A549 (cell line): ENCODE measurements at regions not wholly inside any gene's neighbourhood (a gene's known extent, or its start where the extent isn't known, plus 50 kb on each side); places are given as distances from the start of the nearest gene placed in this dataset.

ENCODE experiments used
- ATAC-seq, 2 experiments: fragments of 200-7000 bp in 1 of 2; fragments of >200 bp in 1 of 2; cut with Nextera tagmentation in 1 of 2; cut with Tn5 transposase in 1 of 2; 3 replicates each; pipeline versions ENCODE4 v1.8.0 to v1.9.1; 2018 to 2020; ENCODE audit warnings: mild to moderate bottlenecking in 1 of 2, moderate library complexity in 1 of 2
- CTCF ChIA-PET: fragments of 300-600 bp; sonication (Branson Sonifier 250); formaldehyde crosslinking; extraction: SDS; loops from one replicate; lab custom pipeline; 2021; ENCODE audit warnings: antibody characterized with exemption, inconsistent platforms; lab: Yijun Ruan, JAX
- POLR2A ChIA-PET: fragments of 350-600 bp; formaldehyde crosslinking; extraction: SDS; loops from one replicate; lab custom pipeline; 2021; ENCODE audit warnings: antibody characterized with exemption, inconsistent platforms; lab: Yijun Ruan, JAX
- DNase-seq, 2 experiments: peaks; one replicate each; pipeline versions ENCODE4 v3.0.0 to v3.0.0-alpha.2; 2011 to 2016; ENCODE audit warnings: low read depth in 1 of 2, low spot score in 1 of 2
- FAIRE-seq: peaks from 2 replicates; lab custom pipeline; 2011; peaks lifted over from hg19 to GRCh38; lab: Jason Lieb, UNC
- H3K27ac ChIP-seq, 2 experiments: fragments of >200 bp; sonication (Bioruptor Twin); formaldehyde crosslinking; 3 replicates each; pipeline ENCODE4 v1.5.1; 2016 to 2017
- H3K4me1 ChIP-seq: fragments of >200 bp; sonication (Bioruptor Twin); formaldehyde crosslinking; 3 replicates; pipeline ENCODE4 v1.6.1; 2016
- H3K4me2 ChIP-seq: fragments of >200 bp; sonication (Bioruptor Twin); formaldehyde crosslinking; 3 replicates; pipeline ENCODE4 v1.6.1; 2016
- H3K4me3 ChIP-seq: fragments of >200 bp; sonication (Bioruptor Twin); formaldehyde crosslinking; 3 replicates; pipeline ENCODE4 v1.5.1; 2016
- H3K9me3 ChIP-seq: fragments of >200 bp; sonication (Bioruptor Twin); formaldehyde crosslinking; 3 replicates; pipeline ENCODE4 v1.6.1; 2016
- BHLHE40 ChIP-seq: IDR thresholded peaks from 2 replicates; pipeline ENCODE4 v1.6.1; 2012; ENCODE audit warnings: low read depth, low read length, inconsistent platforms
- E2F6 ChIP-seq: IDR thresholded peaks from 2 replicates; pipeline ENCODE4 v1.6.1; 2012; ENCODE audit warnings: low read depth, borderline replicate concordance
- EHF ChIP-seq: fragments of 250-450 bp; sonication (Bioruptor Pico); IDR thresholded peaks from 2 replicates; pipeline ENCODE4 v1.5.0; 2020; ENCODE audit warnings: mild to moderate bottlenecking
- EHMT2 ChIP-seq: fragments of 200-600 bp; sonication (generic); IDR thresholded peaks from 2 replicates; pipeline ENCODE4 v1.6.1; 2016; ENCODE audit warnings: antibody characterized with exemption, low read depth, mild to moderate bottlenecking, moderate library complexity
- FOXS1 ChIP-seq: fragments of 250-450 bp; sonication (Bioruptor Pico); IDR thresholded peaks from 2 replicates; pipeline ENCODE4 v1.5.0; 2020; ENCODE audit warnings: mild to moderate bottlenecking, moderate library complexity
- HES2 ChIP-seq: fragments of >200 bp; sonication (Bioruptor Twin); formaldehyde crosslinking; IDR thresholded peaks from 2 replicates; pipeline ENCODE4 v1.6.1; 2016
- JUN ChIP-seq, 2 experiments: fragments of >200 bp; sonication (Bioruptor Twin); formaldehyde crosslinking; IDR thresholded peaks; 2 replicates in 1 of 2; 3 replicates in 1 of 2; pipeline ENCODE4 v1.6.1; 2016 to 2017
- JUNB ChIP-seq: fragments of >200 bp; sonication (Bioruptor Twin); formaldehyde crosslinking; IDR thresholded peaks from 2 replicates; pipeline ENCODE4 v1.6.1; 2016
- KDM5A ChIP-seq: fragments of 200-600 bp; sonication (generic); IDR thresholded peaks from 2 replicates; pipeline ENCODE4 v1.6.1; 2016; ENCODE audit warnings: antibody characterized with exemption, mild to moderate bottlenecking
- NPAS2 ChIP-seq: fragments of 250-450 bp; sonication (Bioruptor Pico); IDR thresholded peaks from 2 replicates; pipeline ENCODE4 v1.8.0; 2022; ENCODE audit warnings: mild to moderate bottlenecking, moderate library complexity, borderline replicate concordance
- NR3C1 ChIP-seq: fragments of >200 bp; sonication (Bioruptor Twin); formaldehyde crosslinking; IDR thresholded peaks from 3 replicates; pipeline ENCODE4 v1.6.1; 2017
- PBX3 ChIP-seq: IDR thresholded peaks from 2 replicates; pipeline ENCODE4 v1.6.1; 2012
- PHF8 ChIP-seq: fragments of 200-600 bp; sonication (generic); IDR thresholded peaks from 2 replicates; pipeline ENCODE4 v1.6.1; 2016; ENCODE audit warnings: low read depth, mild to moderate bottlenecking, antibody characterized with exemption, moderate library complexity, borderline replicate concordance
- SREBF2 ChIP-seq: fragments of 450-650 bp; IDR thresholded peaks from 2 replicates; pipeline ENCODE4 v1.6.1; 2014; ENCODE audit warnings: mild to moderate bottlenecking, moderate library complexity
- TFCP2L1 ChIP-seq: fragments of 250-450 bp; sonication (Bioruptor Pico); IDR thresholded peaks from 2 replicates; pipeline ENCODE4 v1.5.0; 2021; ENCODE audit warnings: mild to moderate bottlenecking
- TP53 ChIP-seq: fragments of 250-450 bp; sonication (Bioruptor Pico); IDR thresholded peaks from 2 replicates; pipeline ENCODE4 v1.5.0; 2021; ENCODE audit warnings: mild to moderate bottlenecking, moderate library complexity
- ZC3H11A ChIP-seq: fragments of 450-650 bp; IDR thresholded peaks from 2 replicates; pipeline ENCODE4 v1.6.1; 2014; ENCODE audit warnings: antibody characterized with exemption, mild to moderate bottlenecking
- ZSCAN20 ChIP-seq: fragments of 250-450 bp; sonication (Bioruptor Pico); IDR thresholded peaks from 2 replicates; pipeline ENCODE4 v1.8.0; 2022; ENCODE audit warnings: mild to moderate bottlenecking, moderate library complexity
- WGBS: methylation state at CpG from one replicate; pipeline ENCODE4 v1.1.6; 2017; ENCODE audit errors: missing lambda C conversion rate; 5-methylcytosine and 5-hydroxymethylcytosine counted together
- TF ChIP-seq, protein P1 (sequence below): fragments of >200 bp; sonication (Bioruptor Twin); formaldehyde crosslinking; IDR thresholded peaks from 3 replicates; pipeline ENCODE4 v1.5.1; 2016
- TF ChIP-seq, protein P2 (sequence below): fragments of 250-450 bp; sonication (Bioruptor Pico); IDR thresholded peaks from 2 replicates; pipeline ENCODE4 v1.5.0; 2021; ENCODE audit warnings: mild to moderate bottlenecking, moderate library complexity, borderline replicate concordance
- TF ChIP-seq, protein P3 (sequence below): fragments of >200 bp; sonication (Bioruptor Twin); formaldehyde crosslinking; IDR thresholded peaks from 3 replicates; pipeline ENCODE4 v1.6.1; 2016

DNA sequence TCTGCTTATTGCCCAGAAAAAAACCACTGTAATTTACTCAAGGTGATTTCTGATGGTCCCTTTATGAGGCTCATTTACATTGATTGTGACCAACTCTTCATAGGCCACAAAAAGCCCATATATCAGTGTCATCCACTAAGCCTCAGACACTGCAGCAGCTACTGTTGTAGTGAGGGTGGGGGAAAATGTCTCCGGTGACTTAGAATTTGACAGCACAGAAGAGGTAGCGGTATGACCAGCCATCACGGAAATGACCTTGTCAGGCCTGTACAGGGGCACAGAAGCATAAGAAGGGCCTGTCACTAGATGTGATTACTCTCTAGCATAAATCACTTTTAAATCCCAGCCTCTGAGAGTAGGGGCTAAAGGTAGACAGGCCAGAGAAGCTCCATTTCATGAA, 190.3 kb downstream of the PAX3 start:
- Histone ChIP-seq H3K9me3 (no peaks in the 10 kb centered on the region), H3K27ac (no peak overlapping the region), H3K4me1 (no peaks in the 10 kb centered on the region), H3K4me2 (no peak overlapping the region), H3K4me3 (no peak overlapping the region)
- ChIA-PET POLR2A (no interaction called here), CTCF (no interaction called here)
- TF ChIP-seq, protein P1, sequence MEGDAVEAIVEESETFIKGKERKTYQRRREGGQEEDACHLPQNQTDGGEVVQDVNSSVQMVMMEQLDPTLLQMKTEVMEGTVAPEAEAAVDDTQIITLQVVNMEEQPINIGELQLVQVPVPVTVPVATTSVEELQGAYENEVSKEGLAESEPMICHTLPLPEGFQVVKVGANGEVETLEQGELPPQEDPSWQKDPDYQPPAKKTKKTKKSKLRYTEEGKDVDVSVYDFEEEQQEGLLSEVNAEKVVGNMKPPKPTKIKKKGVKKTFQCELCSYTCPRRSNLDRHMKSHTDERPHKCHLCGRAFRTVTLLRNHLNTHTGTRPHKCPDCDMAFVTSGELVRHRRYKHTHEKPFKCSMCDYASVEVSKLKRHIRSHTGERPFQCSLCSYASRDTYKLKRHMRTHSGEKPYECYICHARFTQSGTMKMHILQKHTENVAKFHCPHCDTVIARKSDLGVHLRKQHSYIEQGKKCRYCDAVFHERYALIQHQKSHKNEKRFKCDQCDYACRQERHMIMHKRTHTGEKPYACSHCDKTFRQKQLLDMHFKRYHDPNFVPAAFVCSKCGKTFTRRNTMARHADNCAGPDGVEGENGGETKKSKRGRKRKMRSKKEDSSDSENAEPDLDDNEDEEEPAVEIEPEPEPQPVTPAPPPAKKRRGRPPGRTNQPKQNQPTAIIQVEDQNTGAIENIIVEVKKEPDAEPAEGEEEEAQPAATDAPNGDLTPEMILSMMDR, result no peak
- TF ChIP-seq ZC3H11A (no peak), PBX3 (no peak), HES2 (no peak), NR3C1 (no peak), JUNB (no peak), ZSCAN20 (no peak), TP53 (CRISPR knock-in tag) (no peak), FOXS1 (CRISPR knock-in tag) (no peak), PHF8 (no peak), TFCP2L1 (no peak), KDM5A (no peak)
- TF ChIP-seq, protein P2, sequence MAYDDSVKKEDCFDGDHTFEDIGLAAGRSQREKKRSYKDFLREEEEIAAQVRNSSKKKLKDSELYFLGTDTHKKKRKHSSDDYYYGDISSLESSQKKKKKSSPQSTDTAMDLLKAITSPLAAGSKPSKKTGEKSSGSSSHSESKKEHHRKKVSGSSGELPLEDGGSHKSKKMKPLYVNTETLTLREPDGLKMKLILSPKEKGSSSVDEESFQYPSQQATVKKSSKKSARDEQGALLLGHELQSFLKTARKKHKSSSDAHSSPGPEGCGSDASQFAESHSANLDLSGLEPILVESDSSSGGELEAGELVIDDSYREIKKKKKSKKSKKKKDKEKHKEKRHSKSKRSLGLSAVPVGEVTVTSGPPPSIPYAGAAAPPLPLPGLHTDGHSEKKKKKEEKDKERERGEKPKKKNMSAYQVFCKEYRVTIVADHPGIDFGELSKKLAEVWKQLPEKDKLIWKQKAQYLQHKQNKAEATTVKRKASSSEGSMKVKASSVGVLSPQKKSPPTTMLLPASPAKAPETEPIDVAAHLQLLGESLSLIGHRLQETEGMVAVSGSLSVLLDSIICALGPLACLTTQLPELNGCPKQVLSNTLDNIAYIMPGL, result no peak
- no peak for FAIRE-seq
- no peak for DNase-seq
- WGBS, result 69% methylated on average over 3 of the region's 3 CpGs
- no peak for ATAC-seq

DNA sequence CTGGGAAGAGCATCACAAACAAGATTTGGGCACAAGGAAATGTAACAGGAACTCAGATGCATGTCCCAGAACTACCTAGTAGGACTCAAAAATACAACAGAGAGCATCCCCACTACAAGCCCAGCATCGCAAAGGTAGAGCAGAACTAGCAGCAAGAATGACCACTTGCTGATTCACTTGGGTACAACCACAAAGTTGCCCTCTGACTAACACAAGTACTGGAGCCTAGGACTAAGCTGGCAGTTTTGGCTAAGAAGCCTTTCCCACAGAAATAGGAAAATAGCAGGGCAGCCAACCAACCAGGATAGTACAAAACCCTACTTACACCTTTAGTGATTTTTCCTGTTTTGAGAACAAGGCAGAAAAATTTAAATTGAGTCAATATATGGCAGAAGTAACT, 193.8 kb downstream of the PAX3 start:
- Histone ChIP-seq H3K4me2 (no peak overlapping the region), H3K4me1 (no peaks in the 10 kb centered on the region)
- ATAC-seq, result no peak
- no peak for FAIRE-seq
- TF ChIP-seq EHMT2, result no peak
- TF ChIP-seq, protein P3, sequence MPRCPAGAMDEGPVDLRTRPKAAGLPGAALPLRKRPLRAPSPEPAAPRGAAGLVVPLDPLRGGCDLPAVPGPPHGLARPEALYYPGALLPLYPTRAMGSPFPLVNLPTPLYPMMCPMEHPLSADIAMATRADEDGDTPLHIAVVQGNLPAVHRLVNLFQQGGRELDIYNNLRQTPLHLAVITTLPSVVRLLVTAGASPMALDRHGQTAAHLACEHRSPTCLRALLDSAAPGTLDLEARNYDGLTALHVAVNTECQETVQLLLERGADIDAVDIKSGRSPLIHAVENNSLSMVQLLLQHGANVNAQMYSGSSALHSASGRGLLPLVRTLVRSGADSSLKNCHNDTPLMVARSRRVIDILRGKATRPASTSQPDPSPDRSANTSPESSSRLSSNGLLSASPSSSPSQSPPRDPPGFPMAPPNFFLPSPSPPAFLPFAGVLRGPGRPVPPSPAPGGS, result no peak
- no peak for TF ChIP-seq JUN (IDR thresholded peaks at IDR 0.05)
- TF ChIP-seq, all 56 proteins: peak for 0
- DNase-seq, result no peak
- Histone ChIP-seq H3K9me3 (no peaks in the 10 kb centered on the region), H3K4me3 (no peak overlapping the region), H3K27ac (no peak overlapping the region)
- POLR2A ChIA-PET, result no interaction called here
- 7% methylated on average over 1 of the region's 1 CpG for WGBS
- CTCF ChIA-PET, result no interaction called here

GRCh38 chr2:222102575-222103349, 196.0 kb downstream of the PAX3 start:
- Histone ChIP-seq H3K9me3 (no peaks in the 10 kb centered on the region), H3K4me1 (no peaks in the 10 kb centered on the region), H3K4me3 (no peak overlapping the region), H3K4me2 (no peak overlapping the region), H3K27ac (no peak overlapping the region)
- DNase-seq, result no peak
- ChIA-PET POLR2A (no interaction called here), CTCF (no interaction called here)
- no peak for ATAC-seq
- TF ChIP-seq JUN (IDR thresholded peaks at IDR 0.05) (no peak), EHF (CRISPR knock-in tag) (no peak), E2F6 (no peak), EHMT2 (no peak), HES2 (no peak), BHLHE40 (no peak), SREBF2 (no peak), NPAS2 (CRISPR knock-in tag) (no peak)
- FAIRE-seq, result no peak
- WGBS, result 0% methylated on average over 4 of the region's 4 CpGs
